SK-N-SH (cell line): ENCODE measurements at regions not wholly inside any gene's neighbourhood (a gene's known extent, or its start where the extent isn't known, plus 50 kb on each side); places are given as distances from the start of the nearest gene placed in this dataset.

ENCODE experiments used
- CTCF ChIA-PET: fragments of 300-600, 350-600 bp; formaldehyde crosslinking; extraction: SDS; loops from one replicate; lab custom pipeline; 2021; lab: Yijun Ruan, JAX
- POLR2A ChIA-PET: fragments of 350-600 bp; sonication (Branson Sonifier 250); formaldehyde crosslinking; extraction: SDS; loops from one replicate; lab custom pipeline; 2020; ENCODE audit warnings: antibody characterized with exemption, inconsistent platforms; lab: Yijun Ruan, JAX
- DNase-seq: peaks from one replicate; pipeline ENCODE4 v3.0.0; 2012
- H2AFZ ChIP-seq: fragments of 200-600 bp; sonication (generic); 2 replicates; pipeline ENCODE4 v1.8.1; 2016; ENCODE audit warnings: antibody characterized with exemption, mild to moderate bottlenecking, low read depth
- H3F3A ChIP-seq: fragments of 200-600 bp; sonication (generic); replicated peaks from 2 replicates; pipeline ENCODE3; 2016; ENCODE audit warnings: antibody characterized with exemption, mild to moderate bottlenecking; ENCODE audit not compliant: insufficient read depth
- H3K27ac ChIP-seq, 2 experiments: fragments of 200-500 bp in 1 of 2; fragments of 200-600 bp in 1 of 2; sonication (Bioruptor generic) in 1 of 2; sonication (generic), shearing (Covaris generic) in 1 of 2; 2 replicates each; pipeline versions ENCODE4 v1.5.1 to v1.6.1; 2014 to 2016; ENCODE audit warnings: low read depth in 2 of 2, inconsistent platforms in 1 of 2, low read length in 1 of 2, mild to moderate bottlenecking in 1 of 2, mixed read lengths in 1 of 2
- H3K27me3 ChIP-seq: fragments of 200-600 bp; sonication (generic), shearing (Covaris generic); 2 replicates; pipeline ENCODE4 v1.6.1; 2016; ENCODE audit warnings: mixed run types; ENCODE audit not compliant: insufficient read depth
- H3K36me3 ChIP-seq, 2 experiments: fragments of 200-500 bp in 1 of 2; fragments of 200-600 bp in 1 of 2; sonication (Bioruptor generic) in 1 of 2; sonication (generic) in 1 of 2; replicated peaks in 1 of 2; 2 replicates each; pipeline versions ENCODE3 to v1.5.1; 2014 to 2016; ENCODE audit warnings: low read length in 1 of 2, mild to moderate bottlenecking in 1 of 2; ENCODE audit not compliant: insufficient read depth in 2 of 2, control insufficient read depth in 1 of 2
- H3K4me1 ChIP-seq, 2 experiments: fragments of 200-500 bp in 1 of 2; fragments of 200-600 bp in 1 of 2; sonication (Bioruptor generic) in 1 of 2; sonication (generic), shearing (Covaris generic) in 1 of 2; 2 replicates each; pipeline versions ENCODE4 v1.5.1 to v1.6.1; 2014 to 2016; ENCODE audit warnings: low read depth in 1 of 2, low read length in 1 of 2, mixed run types in 1 of 2; ENCODE audit not compliant: insufficient read depth in 2 of 2, control insufficient read depth in 1 of 2
- H3K4me2 ChIP-seq: fragments of 200-600 bp; sonication (generic), shearing (Covaris generic); 2 replicates; pipeline ENCODE4 v1.6.1; 2017; ENCODE audit warnings: mixed run types
- H3K4me3 ChIP-seq, 2 experiments: fragments of 200-500 bp in 1 of 2; fragments of 200-600 bp in 1 of 2; sonication (Bioruptor generic) in 1 of 2; sonication (generic), shearing (Covaris generic) in 1 of 2; 2 replicates each; pipeline versions ENCODE4 v1.5.1 to v1.8.1; 2014 to 2016; ENCODE audit warnings: low read depth in 2 of 2, inconsistent platforms in 1 of 2, low read length in 1 of 2, mild to moderate bottlenecking in 1 of 2, mixed read lengths in 1 of 2, moderate library complexity in 1 of 2
- H3K79me2 ChIP-seq: fragments of 200-600 bp; sonication (generic); 2 replicates; pipeline ENCODE4 v1.8.1; 2017; ENCODE audit warnings: mild to moderate bottlenecking; ENCODE audit not compliant: insufficient read depth
- H3K9ac ChIP-seq: fragments of 200-600 bp; sonication (generic); 2 replicates; pipeline ENCODE4 v1.6.1; 2017; ENCODE audit warnings: mixed run types
- H3K9me2 ChIP-seq: fragments of 200-600 bp; sonication (generic); 2 replicates; pipeline ENCODE4 v1.6.1; 2017; ENCODE audit warnings: mixed run types
- H3K9me3 ChIP-seq: fragments of 200-600 bp; sonication (generic); 2 replicates; pipeline ENCODE4 v1.6.1; 2017; ENCODE audit warnings: mixed run types, mild to moderate bottlenecking, moderate library complexity
- H4K20me1 ChIP-seq: fragments of 200-600 bp; sonication (generic); 2 replicates; pipeline ENCODE4 v1.6.1; 2017; ENCODE audit warnings: mild to moderate bottlenecking, mixed run types; ENCODE audit not compliant: insufficient read depth
- CHD2 ChIP-seq: fragments of 150-350 bp; IDR thresholded peaks from 2 replicates; pipeline ENCODE4 v1.6.1; 2018; ENCODE audit warnings: low read length; ENCODE audit not compliant: partially characterized antibody
- ELF1 ChIP-seq: IDR thresholded peaks from 2 replicates; pipeline ENCODE4 v1.4.0; 2012
- EP300 ChIP-seq, 2 experiments: IDR thresholded peaks; 2 replicates each; pipeline versions ENCODE4 v1.4.0 to v1.6.1; 2012; ENCODE audit warnings: borderline replicate concordance in 1 of 2, low read depth in 1 of 2, low read length in 1 of 2
- EZH2phosphoT487 ChIP-seq: fragments of 200-600 bp; sonication (generic); IDR thresholded peaks from 2 replicates; pipeline ENCODE4 v1.6.1; 2017; ENCODE audit warnings: low read depth, mixed run types, mild to moderate bottlenecking, antibody characterized with exemption, moderate library complexity, borderline replicate concordance
- FOSL2 ChIP-seq: IDR thresholded peaks from 2 replicates; pipeline ENCODE4 v1.4.0; 2012; ENCODE audit warnings: low read depth, mild to moderate bottlenecking, moderate library complexity, borderline replicate concordance
- FOXJ3 ChIP-seq: sonication (generic); formaldehyde crosslinking; IDR thresholded peaks from 2 replicates; pipeline ENCODE4 v1.5.1; 2020; ENCODE audit warnings: mild to moderate bottlenecking, missing genetic modification reagents
- GATA2 ChIP-seq: sonication (generic); formaldehyde crosslinking; IDR thresholded peaks from 2 replicates; pipeline ENCODE4 v1.5.0; 2020; ENCODE audit warnings: mild to moderate bottlenecking, missing genetic modification reagents
- JUND ChIP-seq: IDR thresholded peaks from 2 replicates; pipeline ENCODE4 v1.4.0; 2012
- MEF2A ChIP-seq: IDR thresholded peaks from 2 replicates; pipeline ENCODE4 v1.4.0; 2012; ENCODE audit warnings: low read depth, borderline replicate concordance
- MXI1 ChIP-seq: IDR thresholded peaks from 2 replicates; pipeline ENCODE4 v1.6.1; 2012; ENCODE audit warnings: mild to moderate bottlenecking, low read depth, low read length, improper control_type of control experiment
- NFIC ChIP-seq: IDR thresholded peaks from 2 replicates; pipeline ENCODE4 v1.4.0; 2012; ENCODE audit warnings: borderline replicate concordance
- NRF1 ChIP-seq: IDR thresholded peaks from 2 replicates; pipeline ENCODE4 v1.6.1; 2012; ENCODE audit warnings: low read depth, mild to moderate bottlenecking, low read length
- POLR2AphosphoS5 ChIP-seq: IDR thresholded peaks from 2 replicates; pipeline ENCODE4 v1.6.1; 2012; ENCODE audit warnings: low read depth, low read length
- RAD21 ChIP-seq: IDR thresholded peaks from 2 replicates; pipeline ENCODE4 v1.6.1; 2012; ENCODE audit warnings: mild to moderate bottlenecking, low read length
- SIN3A ChIP-seq: IDR thresholded peaks from 2 replicates; pipeline ENCODE4 v1.6.1; 2012; ENCODE audit warnings: low read depth, mild to moderate bottlenecking, low read length, moderate library complexity, borderline replicate concordance
- SMC3 ChIP-seq: IDR thresholded peaks from 2 replicates; pipeline ENCODE4 v1.6.1; 2012; ENCODE audit warnings: low read depth, low read length, improper control_type of control experiment
- TAF1 ChIP-seq: IDR thresholded peaks from 2 replicates; pipeline ENCODE4 v1.6.1; 2012; ENCODE audit warnings: low read depth, mild to moderate bottlenecking, low read length, moderate library complexity, borderline replicate concordance
- YY1 ChIP-seq: IDR thresholded peaks from 2 replicates; pipeline ENCODE4 v1.4.0; 2012; ENCODE audit warnings: low read depth, mild to moderate bottlenecking
- WGBS: methylation state at CpG from one replicate; pipeline ENCODE4 v1.1.6; 2017; ENCODE audit warnings: low lambda C conversion rate; 5-methylcytosine and 5-hydroxymethylcytosine counted together
- TF ChIP-seq, protein P1 (sequence below): IDR thresholded peaks from 2 replicates; pipeline ENCODE4; 2012
- TF ChIP-seq, protein P2 (sequence below): fragments of 150-350 bp; IDR thresholded peaks from 2 replicates; pipeline ENCODE4 v1.6.1; 2017; ENCODE audit warnings: antibody characterized with exemption, low read length, low read depth, borderline replicate concordance
- TF ChIP-seq, protein P3 (sequence below): IDR thresholded peaks from 2 replicates; pipeline ENCODE4 v1.6.1; 2012; ENCODE audit warnings: mild to moderate bottlenecking, low read depth, low read length, moderate library complexity
- TF ChIP-seq, protein P4 (sequence below): fragments of 200-600 bp; sonication (generic); IDR thresholded peaks from 2 replicates; pipeline ENCODE4 v1.6.1; 2017; ENCODE audit warnings: antibody characterized with exemption, mild to moderate bottlenecking, moderate library complexity
- TF ChIP-seq, protein P5 (sequence below): IDR thresholded peaks from 2 replicates; pipeline ENCODE4 v1.4.0; 2012; ENCODE audit warnings: low read depth
- TF ChIP-seq, protein P6 (sequence below): IDR thresholded peaks from 2 replicates; pipeline ENCODE4 v1.4.0; 2012; ENCODE audit warnings: low read depth, borderline replicate concordance

DNA sequence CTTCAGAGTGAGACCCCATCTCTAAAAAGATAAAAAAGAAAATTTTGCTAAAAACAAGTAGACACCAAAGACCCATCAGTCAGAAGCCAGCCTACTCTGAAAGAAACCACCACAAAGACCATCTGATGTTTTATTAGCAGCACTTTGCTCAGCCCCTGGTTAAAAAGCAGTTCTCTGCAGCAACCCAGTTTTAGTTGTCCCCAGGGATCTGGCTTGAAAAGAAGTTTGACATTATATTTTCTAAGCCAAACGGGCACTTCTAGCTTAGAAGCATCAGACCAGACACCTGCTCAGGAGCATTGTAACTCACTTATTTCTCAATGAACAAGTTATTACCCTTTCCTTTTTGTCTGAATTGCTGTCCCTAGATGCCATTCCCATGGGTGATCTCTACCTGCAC, 164.2 kb upstream of the ETAA1 start (continued):
- TF ChIP-seq MXI1, result no peak

DNA sequence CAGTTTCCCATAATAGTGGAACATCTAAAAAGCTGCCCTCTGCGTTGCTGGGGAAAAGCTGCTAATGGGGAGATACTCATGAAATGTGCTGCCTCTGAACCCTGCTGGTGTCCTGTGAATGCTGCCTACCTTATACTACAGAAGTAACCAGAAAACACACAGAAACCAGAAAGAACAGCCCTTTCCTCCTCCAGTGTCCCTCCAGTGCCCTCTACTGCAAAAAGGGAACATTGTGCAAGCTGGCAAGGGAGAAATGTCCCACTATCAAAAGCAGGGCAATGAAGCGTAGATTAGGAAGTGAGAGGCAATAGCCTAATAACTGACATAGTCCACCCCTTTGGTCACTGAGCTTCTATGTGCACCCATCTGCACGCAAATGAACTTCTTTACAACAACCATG, 162.7 kb upstream of the ETAA1 start:
- ChIA-PET CTCF (interaction anchor here (0.7 to 1.7 kb wide), 7 partner anchors 12 to 800 kb away, joined by 3 to 5 read pairs (median 5); partner anchors contain the start of gene MEIS1), POLR2A (interaction anchor here (0.6 kb wide), 1 partner anchor 9 kb away, joined by 4 read pairs; no protein-coding TSS in a partner anchor)
- no peaks in the 10 kb centered on the region for H3K9me3 ChIP-seq
- no peaks in the 10 kb centered on the region for H3K4me1 ChIP-seq
- H2AFZ ChIP-seq, result no peak overlapping the region
- WGBS, result 79% methylated on average over 3 of the region's 3 CpGs
- H3K79me2 ChIP-seq, result no peaks in the 10 kb centered on the region
- H3K9ac ChIP-seq, result no peak overlapping the region
- DNase-seq, result no peak
- no peaks in the 10 kb centered on the region for H3F3A ChIP-seq
- H3K4me3 ChIP-seq, result no peak overlapping the region
- no peaks in the 10 kb centered on the region for H4K20me1 ChIP-seq
- no peak overlapping the region for H3K27ac ChIP-seq
- no peaks in the 10 kb centered on the region for H3K9me2 ChIP-seq
- H3K4me2 ChIP-seq, result no peak overlapping the region
- no peaks in the 10 kb centered on the region for H3K36me3 ChIP-seq
- H3K27me3 ChIP-seq, result no peaks in the 10 kb centered on the region
- TF ChIP-seq FOXJ3, result no peak
- TF ChIP-seq EP300 (IDR thresholded peaks at IDR 0.05; ENCODE audit: borderline replicate concordance in 1 of 2, low read depth in 1 of 2, low read length in 1 of 2), result no peak
- TF ChIP-seq RAD21, result peak; percentile 68
- TF ChIP-seq SIN3A, result no peak
- TF ChIP-seq, protein P1, sequence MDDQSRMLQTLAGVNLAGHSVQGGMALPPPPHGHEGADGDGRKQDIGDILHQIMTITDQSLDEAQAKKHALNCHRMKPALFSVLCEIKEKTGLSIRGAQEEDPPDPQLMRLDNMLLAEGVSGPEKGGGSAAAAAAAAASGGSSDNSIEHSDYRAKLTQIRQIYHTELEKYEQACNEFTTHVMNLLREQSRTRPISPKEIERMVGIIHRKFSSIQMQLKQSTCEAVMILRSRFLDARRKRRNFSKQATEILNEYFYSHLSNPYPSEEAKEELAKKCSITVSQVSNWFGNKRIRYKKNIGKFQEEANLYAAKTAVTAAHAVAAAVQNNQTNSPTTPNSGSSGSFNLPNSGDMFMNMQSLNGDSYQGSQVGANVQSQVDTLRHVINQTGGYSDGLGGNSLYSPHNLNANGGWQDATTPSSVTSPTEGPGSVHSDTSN, result no peak
- no peak for TF ChIP-seq CHD2
- peak; percentile 53 for TF ChIP-seq SMC3
- TF ChIP-seq, protein P2, sequence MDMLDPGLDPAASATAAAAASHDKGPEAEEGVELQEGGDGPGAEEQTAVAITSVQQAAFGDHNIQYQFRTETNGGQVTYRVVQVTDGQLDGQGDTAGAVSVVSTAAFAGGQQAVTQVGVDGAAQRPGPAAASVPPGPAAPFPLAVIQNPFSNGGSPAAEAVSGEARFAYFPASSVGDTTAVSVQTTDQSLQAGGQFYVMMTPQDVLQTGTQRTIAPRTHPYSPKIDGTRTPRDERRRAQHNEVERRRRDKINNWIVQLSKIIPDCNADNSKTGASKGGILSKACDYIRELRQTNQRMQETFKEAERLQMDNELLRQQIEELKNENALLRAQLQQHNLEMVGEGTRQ, result no peak
- TF ChIP-seq, protein P3, sequence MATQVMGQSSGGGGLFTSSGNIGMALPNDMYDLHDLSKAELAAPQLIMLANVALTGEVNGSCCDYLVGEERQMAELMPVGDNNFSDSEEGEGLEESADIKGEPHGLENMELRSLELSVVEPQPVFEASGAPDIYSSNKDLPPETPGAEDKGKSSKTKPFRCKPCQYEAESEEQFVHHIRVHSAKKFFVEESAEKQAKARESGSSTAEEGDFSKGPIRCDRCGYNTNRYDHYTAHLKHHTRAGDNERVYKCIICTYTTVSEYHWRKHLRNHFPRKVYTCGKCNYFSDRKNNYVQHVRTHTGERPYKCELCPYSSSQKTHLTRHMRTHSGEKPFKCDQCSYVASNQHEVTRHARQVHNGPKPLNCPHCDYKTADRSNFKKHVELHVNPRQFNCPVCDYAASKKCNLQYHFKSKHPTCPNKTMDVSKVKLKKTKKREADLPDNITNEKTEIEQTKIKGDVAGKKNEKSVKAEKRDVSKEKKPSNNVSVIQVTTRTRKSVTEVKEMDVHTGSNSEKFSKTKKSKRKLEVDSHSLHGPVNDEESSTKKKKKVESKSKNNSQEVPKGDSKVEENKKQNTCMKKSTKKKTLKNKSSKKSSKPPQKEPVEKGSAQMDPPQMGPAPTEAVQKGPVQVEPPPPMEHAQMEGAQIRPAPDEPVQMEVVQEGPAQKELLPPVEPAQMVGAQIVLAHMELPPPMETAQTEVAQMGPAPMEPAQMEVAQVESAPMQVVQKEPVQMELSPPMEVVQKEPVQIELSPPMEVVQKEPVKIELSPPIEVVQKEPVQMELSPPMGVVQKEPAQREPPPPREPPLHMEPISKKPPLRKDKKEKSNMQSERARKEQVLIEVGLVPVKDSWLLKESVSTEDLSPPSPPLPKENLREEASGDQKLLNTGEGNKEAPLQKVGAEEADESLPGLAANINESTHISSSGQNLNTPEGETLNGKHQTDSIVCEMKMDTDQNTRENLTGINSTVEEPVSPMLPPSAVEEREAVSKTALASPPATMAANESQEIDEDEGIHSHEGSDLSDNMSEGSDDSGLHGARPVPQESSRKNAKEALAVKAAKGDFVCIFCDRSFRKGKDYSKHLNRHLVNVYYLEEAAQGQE, result no peak
- TF ChIP-seq, protein P4, sequence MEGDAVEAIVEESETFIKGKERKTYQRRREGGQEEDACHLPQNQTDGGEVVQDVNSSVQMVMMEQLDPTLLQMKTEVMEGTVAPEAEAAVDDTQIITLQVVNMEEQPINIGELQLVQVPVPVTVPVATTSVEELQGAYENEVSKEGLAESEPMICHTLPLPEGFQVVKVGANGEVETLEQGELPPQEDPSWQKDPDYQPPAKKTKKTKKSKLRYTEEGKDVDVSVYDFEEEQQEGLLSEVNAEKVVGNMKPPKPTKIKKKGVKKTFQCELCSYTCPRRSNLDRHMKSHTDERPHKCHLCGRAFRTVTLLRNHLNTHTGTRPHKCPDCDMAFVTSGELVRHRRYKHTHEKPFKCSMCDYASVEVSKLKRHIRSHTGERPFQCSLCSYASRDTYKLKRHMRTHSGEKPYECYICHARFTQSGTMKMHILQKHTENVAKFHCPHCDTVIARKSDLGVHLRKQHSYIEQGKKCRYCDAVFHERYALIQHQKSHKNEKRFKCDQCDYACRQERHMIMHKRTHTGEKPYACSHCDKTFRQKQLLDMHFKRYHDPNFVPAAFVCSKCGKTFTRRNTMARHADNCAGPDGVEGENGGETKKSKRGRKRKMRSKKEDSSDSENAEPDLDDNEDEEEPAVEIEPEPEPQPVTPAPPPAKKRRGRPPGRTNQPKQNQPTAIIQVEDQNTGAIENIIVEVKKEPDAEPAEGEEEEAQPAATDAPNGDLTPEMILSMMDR, result peak; percentile 47
- TF ChIP-seq MEF2A, result no peak
- TF ChIP-seq GATA2 (CRISPR knock-in tag), result no peak
- TF ChIP-seq FOSL2, result no peak
- no peak for TF ChIP-seq NRF1
- no peak for TF ChIP-seq YY1
- TF ChIP-seq, protein P5, sequence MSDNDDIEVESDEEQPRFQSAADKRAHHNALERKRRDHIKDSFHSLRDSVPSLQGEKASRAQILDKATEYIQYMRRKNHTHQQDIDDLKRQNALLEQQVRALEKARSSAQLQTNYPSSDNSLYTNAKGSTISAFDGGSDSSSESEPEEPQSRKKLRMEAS, result no peak
- no peak for TF ChIP-seq NFIC
- TF ChIP-seq JUND, result no peak
- no peak for TF ChIP-seq TAF1
- TF ChIP-seq EZH2phosphoT487, result no peak
- TF ChIP-seq POLR2AphosphoS5, result no peak
- TF ChIP-seq ELF1, result no peak
- TF ChIP-seq, protein P6, sequence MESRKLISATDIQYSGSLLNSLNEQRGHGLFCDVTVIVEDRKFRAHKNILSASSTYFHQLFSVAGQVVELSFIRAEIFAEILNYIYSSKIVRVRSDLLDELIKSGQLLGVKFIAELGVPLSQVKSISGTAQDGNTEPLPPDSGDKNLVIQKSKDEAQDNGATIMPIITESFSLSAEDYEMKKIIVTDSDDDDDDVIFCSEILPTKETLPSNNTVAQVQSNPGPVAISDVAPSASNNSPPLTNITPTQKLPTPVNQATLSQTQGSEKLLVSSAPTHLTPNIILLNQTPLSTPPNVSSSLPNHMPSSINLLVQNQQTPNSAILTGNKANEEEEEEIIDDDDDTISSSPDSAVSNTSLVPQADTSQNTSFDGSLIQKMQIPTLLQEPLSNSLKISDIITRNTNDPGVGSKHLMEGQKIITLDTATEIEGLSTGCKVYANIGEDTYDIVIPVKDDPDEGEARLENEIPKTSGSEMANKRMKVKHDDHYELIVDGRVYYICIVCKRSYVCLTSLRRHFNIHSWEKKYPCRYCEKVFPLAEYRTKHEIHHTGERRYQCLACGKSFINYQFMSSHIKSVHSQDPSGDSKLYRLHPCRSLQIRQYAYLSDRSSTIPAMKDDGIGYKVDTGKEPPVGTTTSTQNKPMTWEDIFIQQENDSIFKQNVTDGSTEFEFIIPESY, result no peak
